ENCODE measurements at regions not wholly inside any gene's neighbourhood (a gene's known extent, or its start where the extent isn't known, plus 50 kb on each side); places are given as distances from the start of the nearest gene placed in this dataset.

- no peaks in the 10 kb centered on the region for H3K27me3 ChIP-seq
- no peaks in the 10 kb centered on the region for H3K4me1 ChIP-seq
- H3K9me3 ChIP-seq = no peaks in the 10 kb centered on the region
- H3K27ac ChIP-seq = no peak overlapping the region
- no peaks in the 10 kb centered on the region for H3K36me3 ChIP-seq
- intact Hi-C loops (cut with DNase I; ENCODE audit: low total_unique reads) = no loop called here
- no peak for TF ChIP-seq POLR2A (IDR thresholded peaks at IDR 0.05)
- no peak for TF ChIP-seq CTCF (IDR thresholded peaks at IDR 0.05)
- no peak overlapping the region for H3K4me3 ChIP-seq
- DNase-seq = no peak
Measured at GRCh38 chr1:218711001-218711400, 365.9 kb downstream of the TGFB2 start.

GRCh38 chr1:218711884-218712674, 366.9 kb downstream of the TGFB2 start:
- DNase-seq = peak; percentile 49 to 80

GRCh38 chr1:218712677-218713076, 367.5 kb downstream of the TGFB2 start:
- TF ChIP-seq POLR2A (IDR thresholded peaks at IDR 0.05) (no peak), CTCF (IDR thresholded peaks at IDR 0.05) (no peak)
- no peak for DNase-seq
- intact Hi-C loops (cut with DNase I; ENCODE audit: low total_unique reads) = no loop called here
- H3K27ac ChIP-seq = peak overlapping the region in 1 of 2 donors; percentile 47
- H3K27me3 ChIP-seq = no peaks in the 10 kb centered on the region
- no peaks in the 10 kb centered on the region for H3K4me1 ChIP-seq
- no peaks in the 10 kb centered on the region for H3K36me3 ChIP-seq
- no peaks in the 10 kb centered on the region for H3K9me3 ChIP-seq
- no peak overlapping the region for H3K4me3 ChIP-seq

More at GRCh38 chr1:218711884-218712674, 366.9 kb downstream of the TGFB2 start:
- Histone ChIP-seq H3K9me3 (no peaks in the 10 kb centered on the region), H3K4me1 (no peaks in the 10 kb centered on the region), H3K27ac (no peak overlapping the region), H3K36me3 (no peaks in the 10 kb centered on the region), H3K27me3 (no peaks in the 10 kb centered on the region), H3K4me3 (no peak overlapping the region)
- intact Hi-C loops (cut with DNase I; ENCODE audit: low total_unique reads) = no loop called here
- no peak for TF ChIP-seq POLR2A (IDR thresholded peaks at IDR 0.05)
- TF ChIP-seq CTCF (IDR thresholded peaks at IDR 0.05) = no peak

GRCh38 chr1:218715961-218716669, 371.0 kb downstream of the TGFB2 start:
- intact Hi-C loops (cut with DNase I; ENCODE audit: low total_unique reads) = no loop called here
- TF ChIP-seq CTCF (IDR thresholded peaks at IDR 0.05) (no peak), POLR2A (IDR thresholded peaks at IDR 0.05) (no peak)
- no peaks in the 10 kb centered on the region for H3K4me1 ChIP-seq
- H3K36me3 ChIP-seq = no peaks in the 10 kb centered on the region
- H3K4me3 ChIP-seq = no peak overlapping the region
- DNase-seq = no peak
- no peaks in the 10 kb centered on the region for H3K27me3 ChIP-seq
- no peaks in the 10 kb centered on the region for H3K9me3 ChIP-seq
- H3K27ac ChIP-seq = no peak overlapping the region

GRCh38 chr1:218717575-218717974, 372.4 kb downstream of the TGFB2 start:
- no peaks in the 10 kb centered on the region for H3K9me3 ChIP-seq
- H3K27ac ChIP-seq = no peak overlapping the region
- DNase-seq = no peak
- TF ChIP-seq CTCF (IDR thresholded peaks at IDR 0.05) (no peak), POLR2A (IDR thresholded peaks at IDR 0.05) (no peak)
- H3K27me3 ChIP-seq = no peaks in the 10 kb centered on the region
- no peaks in the 10 kb centered on the region for H3K36me3 ChIP-seq
- H3K4me1 ChIP-seq = no peaks in the 10 kb centered on the region
- intact Hi-C loops (cut with DNase I; ENCODE audit: low total_unique reads) = no loop called here
- H3K4me3 ChIP-seq = no peak overlapping the region

All from uterus (tissue), 3 donors.